NCI-H2227 (cell line): ENCODE measurements at regions not wholly inside any gene's neighbourhood (a gene's known extent, or its start where the extent isn't known, plus 50 kb on each side); places are given as distances from the start of the nearest gene placed in this dataset.
"Not testable (repeated sequence)": the region's sequence is repeated elsewhere in the genome, so short reads cannot be mapped to it uniquely, and the experiment has no call there.

Experiments used
- DNase-seq: peaks from one replicate; lab custom pipeline; 2025; ENCODE audit not compliant: unreplicated experiment; lab: John Stamatoyannopoulos, UW

DNA sequence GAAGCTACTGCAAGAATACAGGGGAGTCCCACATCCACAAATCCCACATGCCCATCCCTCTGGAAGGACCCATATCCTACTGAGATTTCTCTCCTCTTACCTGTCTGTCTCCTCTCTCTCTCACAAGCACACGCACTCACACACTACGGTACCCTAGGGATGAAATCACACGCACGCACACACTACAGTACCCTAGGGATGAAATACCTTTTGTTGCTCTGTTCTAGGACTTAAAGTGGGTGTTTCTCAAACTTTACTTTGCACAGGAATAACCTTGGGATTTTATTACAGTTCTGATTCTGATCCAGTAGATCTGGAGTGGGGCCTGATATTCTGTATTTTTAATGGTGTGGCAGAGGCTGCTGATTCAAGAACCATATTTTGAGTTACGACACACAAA is 622.2 kb upstream of the ZNF385D start:
- no peak for DNase-seq

DNA sequence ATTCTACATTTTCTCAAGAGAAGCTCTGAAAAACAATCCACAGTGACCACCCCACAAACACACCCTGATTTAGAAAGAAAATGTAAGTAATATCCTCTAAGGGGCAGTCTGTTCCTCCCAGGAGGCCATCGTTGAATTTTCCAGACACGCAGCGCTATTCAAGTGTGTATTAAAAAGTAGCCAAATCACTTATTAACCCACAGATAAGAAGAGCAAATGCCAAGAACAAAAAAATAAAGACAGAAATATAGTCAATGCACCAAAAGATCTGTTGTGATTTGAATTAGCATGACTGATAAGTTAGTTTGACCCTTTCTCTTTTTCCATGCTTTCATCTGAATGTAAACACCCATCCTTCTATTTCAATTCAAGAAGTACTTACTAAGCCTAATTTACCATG is 622.8 kb upstream of the ZNF385D start:
- DNase-seq = no peak

DNA sequence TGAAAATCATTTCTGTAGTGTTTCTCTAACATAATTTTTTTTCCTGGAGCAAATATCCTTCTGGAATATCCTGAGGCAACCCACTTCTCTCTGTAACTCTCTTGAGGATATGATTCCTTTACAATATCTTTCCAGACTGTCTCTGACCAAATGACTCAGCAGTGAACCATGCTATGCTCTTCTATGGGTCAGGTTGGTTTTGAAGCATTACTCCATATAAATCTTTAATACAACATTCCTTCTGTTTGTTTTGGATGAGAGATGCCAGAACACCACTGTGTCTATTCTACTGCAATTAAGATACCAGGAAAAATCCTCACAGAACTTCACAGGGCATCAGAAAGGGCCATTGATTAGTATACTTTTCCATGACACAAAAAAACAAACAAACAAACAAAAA is 626.4 kb upstream of the ZNF385D start:
- no peak for DNase-seq

DNA sequence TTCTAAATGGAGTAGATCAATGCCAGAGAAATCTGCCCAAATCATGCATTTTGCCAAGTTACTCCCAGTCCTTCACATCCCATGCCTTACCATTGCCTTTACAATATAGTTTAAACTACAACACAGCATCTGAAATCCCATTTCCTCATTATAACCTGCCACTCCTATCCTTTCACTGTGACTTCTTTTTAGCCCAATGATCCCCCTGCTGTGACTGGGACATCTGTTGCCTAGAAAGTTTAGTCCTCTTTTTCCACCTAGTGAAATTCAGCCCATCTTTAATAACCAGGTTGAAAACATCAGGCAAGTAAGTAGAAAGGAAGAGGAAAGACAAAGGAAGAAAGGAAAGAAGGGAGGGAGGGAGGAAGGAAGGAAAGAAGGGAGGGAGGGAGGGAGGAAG is 627.9 kb upstream of the ZNF385D start:
- no peak for DNase-seq

DNA sequence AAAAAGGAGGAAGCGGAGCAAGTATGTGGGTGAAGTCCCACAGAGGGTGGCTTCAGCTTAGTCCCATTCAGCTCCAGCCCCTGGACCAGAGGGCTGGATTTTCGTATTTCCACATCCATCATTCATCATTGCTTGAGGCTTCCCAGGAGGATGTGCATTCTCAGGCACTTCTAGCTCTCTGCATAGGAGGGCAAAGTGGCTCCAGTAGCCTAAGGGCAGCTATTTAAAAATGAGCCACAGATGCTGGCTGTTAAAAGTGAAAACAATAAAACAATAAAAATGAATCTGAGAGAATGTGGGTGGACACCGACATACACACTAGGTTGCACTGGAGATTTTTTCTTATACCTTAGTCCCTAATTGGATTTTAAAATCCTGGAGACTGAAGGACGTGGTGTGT is 629.2 kb upstream of the ZNF385D start:
- DNase-seq = no peak

DNA sequence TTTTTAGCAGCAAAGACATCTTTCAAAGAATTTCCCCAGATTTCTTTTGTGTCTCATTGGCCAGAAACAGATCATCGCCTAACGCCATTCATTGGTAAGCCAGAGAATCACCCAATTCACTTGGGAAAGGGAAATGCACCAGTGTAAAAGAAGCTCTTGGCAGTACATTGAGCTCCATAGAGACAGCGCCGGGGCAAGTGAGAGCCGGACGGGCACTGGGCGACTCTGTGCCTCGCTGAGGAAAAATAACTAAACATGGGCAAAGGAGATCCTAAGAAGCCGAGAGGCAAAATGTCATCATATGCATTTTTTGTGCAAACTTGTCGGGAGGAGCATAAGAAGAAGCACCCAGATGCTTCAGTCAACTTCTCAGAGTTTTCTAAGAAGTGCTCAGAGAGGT is 630.6 kb upstream of the ZNF385D start:
- not testable (repeated sequence) for DNase-seq

DNA sequence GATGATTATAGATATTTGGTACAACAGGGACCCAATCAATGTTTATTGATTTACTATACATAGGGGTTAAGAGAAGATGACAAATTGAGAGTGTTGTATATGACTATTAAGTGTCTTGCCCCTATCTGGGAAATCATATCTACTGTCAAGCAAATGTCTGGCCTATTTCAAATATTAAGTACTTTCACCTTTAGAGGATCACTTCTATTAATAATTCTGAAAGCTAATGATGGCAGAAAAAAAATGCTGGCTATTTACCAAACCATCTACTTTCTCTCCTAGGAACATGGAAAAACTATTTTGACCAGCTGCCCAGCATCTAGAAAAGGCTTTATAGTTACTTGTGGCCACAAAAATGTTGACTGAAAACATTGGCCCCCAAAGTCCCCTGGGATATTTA is 632.3 kb upstream of the ZNF385D start:
- no peak for DNase-seq

DNA sequence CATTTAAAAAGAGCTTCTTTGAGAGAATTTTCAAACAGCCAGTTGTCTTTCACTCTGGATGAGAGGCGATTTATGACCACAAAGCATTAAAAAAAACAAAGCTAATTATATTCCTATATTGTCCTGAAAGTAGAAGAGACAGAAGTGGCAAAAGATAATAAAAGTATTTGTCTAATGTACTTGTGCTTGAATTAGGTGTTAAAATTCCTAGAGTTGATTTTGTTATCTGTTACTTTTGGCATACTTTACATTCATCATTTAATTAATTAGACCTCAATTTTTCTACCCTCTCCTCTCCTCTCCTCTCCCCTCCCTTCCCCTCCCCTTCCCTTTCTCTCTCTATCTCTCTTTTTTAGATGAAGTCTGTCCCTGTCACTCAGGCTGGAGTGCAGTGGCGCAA is 635.1 kb upstream of the ZNF385D start:
- no peak for DNase-seq

DNA sequence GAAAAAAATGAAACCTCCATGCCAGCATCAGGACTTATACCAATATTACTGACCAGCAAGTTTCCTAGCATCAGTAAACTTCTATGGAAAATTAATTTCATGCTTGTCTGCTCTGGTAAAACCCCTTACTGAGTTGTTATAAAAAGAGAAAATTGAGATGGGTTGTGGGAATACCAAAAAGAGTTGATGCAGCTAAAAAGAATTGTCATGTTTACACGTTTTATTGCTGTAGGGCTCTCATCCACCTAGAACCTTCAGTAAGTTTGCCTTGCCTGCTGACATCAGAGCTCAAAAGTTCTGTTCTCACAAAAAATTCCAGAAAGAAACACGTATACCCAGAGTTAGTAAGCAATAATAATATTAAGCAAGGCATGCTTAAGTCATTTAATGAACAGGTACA is 641.3 kb upstream of the ZNF385D start:
- no peak for DNase-seq

DNA sequence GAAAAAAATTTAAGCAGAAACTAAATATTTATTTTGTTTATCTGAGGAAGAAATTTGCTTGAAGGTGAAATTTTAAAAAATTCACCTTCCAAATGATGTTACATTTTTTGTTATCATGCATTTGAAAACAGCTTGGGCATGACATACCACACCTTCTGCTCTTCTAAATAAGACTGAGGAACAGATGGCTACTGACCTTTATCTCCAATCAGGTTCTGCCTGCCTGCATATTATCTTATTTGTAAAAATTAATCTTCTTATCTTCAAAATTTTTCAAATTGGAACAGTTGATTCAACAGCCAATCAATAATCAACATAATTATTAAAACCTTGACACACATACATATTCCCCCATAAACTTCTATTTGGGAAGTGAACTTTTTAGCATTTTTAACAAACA is 641.8 kb upstream of the ZNF385D start:
- DNase-seq = no peak

DNA sequence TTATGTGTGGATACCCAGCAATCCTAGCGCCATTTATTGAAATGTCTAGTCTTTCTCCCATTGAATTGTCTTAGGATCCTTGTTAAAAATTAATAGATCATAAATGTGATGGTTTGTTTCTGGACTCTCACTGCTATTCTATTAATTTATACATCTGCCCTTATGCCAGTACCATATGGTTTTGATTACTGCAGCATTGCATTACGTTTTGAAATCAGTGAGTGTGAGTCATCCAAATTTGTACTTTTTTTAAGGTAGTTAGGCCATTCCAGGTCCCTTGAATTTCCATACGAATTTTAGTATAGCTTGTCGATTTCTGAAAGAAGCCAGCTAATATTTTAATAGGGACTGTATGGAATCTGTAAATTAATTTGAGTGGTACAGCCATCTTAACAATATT is 648.6 kb upstream of the ZNF385D start:
- no peak for DNase-seq

DNA sequence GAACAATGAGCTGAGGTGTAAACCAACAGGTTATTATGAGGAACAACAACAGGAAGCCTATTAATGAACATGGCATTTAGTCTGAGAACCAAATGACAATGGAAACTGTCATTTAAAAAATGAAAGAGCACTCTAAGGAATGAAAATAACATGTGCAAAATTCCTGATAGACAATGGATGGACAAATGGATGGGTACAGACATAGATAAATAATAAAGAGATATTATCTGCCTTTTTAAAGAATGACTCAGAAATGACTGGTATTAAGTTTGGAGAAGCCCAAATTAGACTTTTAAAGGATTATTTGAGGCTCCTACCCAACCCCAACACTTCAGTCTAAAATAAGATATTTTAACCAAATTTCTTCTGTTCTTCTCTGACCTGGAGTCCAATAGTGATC is 650.5 kb upstream of the ZNF385D start:
- DNase-seq = no peak

DNA sequence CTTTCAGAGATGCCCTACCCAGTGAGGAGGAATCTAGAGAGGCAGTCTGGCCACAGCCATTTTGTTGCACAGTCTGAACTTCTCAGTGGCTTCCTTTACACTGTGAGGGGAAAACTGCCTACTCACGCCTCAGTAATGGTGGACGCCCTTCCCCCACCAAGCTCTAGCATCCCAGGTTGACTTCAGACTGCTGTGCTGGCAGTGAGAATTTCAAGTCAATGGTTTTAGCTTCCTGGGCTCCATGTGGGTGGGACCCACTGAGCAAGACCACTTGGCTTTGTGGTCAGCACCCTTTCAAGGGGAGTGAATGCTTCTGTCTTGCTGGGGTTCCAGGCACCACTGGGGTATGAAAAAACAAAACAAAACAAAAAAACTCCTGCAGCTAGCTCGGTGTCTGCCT is 663.2 kb upstream of the ZNF385D start:
- DNase-seq = no peak

DNA sequence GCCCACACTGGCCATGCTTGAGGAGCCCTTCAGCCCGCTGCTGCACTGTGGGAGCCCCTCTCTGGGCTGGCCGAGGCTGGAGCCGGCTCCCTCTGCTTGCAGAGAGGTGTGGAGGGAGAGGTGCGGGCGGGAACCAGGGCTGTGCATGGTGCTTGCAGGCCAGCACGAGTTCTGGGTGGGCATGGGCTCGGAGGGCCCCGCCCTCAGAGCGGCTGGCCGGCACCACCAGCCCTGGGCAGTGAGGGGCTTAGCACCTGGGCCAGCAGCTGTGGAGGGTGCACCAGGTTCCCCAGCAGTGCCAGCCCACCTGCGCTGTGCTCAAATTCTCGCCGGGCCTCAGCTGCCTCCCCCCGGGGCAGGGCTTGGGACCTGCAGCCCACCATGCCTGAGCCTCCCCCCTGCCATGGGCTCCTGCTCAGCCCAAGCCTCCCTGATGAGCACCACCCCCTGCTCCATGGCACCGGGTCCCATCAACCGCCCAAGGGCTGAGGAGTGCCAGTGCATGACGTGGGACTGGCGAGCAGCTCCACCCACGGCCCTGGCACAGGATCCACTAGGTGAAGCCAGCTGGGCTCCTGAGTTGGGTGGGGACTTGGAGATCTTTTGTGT is 665.9 kb upstream of the ZNF385D start:
- not testable (repeated sequence) for DNase-seq

DNA sequence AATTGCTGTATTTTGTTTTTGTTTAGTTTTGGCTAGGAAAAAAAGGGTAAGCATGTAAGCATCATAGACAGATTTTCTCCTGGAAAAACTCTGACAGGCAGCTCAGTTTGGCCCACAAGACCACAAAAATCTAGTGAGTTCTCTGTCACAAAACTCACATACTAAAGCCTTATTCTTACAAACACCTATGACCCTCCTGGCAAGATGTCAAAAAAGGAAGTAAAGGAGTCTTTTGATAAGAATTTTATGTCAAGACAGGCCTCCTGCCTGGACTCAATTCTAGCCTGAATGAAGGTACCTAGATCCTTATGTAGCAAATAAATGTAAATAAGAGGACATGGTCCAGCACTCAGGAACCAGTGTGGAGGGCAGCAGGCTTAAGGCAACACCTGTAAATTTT is 668.3 kb upstream of the ZNF385D start:
- DNase-seq = no peak

DNA sequence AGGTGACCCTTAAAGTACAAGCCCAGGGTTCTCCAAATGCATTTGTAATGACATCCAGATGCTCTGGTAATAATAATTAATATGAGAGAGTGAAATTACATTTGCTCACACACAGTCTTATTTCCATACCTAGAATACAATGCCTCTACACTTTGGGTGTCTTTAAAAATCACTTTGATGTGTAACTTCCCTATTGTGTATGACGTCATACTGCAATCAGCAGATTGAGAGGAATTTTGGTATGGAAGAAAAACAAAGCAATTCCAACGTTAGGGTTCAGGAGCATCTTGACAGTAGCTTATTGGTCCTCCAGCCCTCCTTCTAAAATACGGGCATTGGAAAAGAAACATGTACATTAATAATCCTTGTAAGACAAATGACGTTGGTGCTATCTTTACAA is 670.6 kb upstream of the ZNF385D start:
- DNase-seq = no peak

DNA sequence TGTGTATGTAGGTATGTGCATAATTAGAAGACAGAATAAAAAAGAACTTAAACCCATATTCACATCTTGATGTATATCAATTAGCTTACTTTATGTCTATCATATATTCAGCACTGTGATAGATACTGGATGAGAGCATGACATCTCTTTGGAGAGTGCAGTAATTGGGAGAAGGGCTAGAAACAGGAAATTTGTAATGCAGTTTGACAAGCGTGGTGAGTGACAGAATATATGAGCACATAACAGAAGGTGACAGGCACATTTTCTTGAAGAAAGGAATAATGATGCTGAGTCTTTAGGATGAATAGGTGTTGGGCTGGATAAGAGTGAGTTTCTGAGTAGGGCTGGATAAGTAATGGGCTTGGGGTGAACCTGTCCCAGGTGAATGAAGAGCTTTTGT is 680.3 kb upstream of the ZNF385D start:
- no peak for DNase-seq

DNA sequence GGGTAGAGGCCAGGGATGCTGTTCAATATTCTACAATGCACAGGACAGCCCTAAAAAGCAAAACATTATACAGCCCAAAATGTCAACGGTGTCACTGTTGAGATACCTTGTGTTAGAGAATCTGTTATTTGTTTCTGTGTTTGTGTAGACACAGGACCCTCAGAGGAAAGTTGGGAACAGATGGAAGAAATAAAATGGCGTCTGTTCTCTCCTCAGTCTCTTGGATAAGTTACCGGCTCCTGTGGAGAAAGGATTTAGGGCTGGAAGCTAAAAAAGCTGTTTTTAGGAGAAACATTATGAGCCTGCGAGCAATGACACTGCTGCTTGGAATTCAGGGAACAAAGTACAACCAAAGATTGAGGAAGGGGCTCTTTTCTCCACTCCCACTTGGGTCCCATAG is 688.6 kb upstream of the ZNF385D start:
- no peak for DNase-seq

DNA sequence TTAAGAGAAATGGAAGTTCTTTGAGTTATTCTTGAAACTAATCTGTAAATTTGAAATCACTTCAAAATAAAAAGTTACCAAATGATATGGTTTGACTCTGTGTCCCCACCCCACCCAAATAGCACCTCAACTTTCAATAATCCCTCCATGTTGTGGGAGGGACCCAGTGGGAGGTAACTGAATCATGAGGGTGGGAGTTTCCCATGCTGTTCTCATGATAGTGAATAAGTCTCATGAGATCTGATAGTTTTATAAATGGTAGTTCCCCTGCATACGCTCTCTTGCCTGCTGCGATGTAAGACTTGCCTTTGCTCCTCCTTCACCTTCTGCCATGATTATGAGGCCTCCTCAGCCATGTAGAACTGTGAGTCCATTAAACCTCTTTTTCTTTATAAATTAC is 690.7 kb upstream of the ZNF385D start:
- no peak for DNase-seq

DNA sequence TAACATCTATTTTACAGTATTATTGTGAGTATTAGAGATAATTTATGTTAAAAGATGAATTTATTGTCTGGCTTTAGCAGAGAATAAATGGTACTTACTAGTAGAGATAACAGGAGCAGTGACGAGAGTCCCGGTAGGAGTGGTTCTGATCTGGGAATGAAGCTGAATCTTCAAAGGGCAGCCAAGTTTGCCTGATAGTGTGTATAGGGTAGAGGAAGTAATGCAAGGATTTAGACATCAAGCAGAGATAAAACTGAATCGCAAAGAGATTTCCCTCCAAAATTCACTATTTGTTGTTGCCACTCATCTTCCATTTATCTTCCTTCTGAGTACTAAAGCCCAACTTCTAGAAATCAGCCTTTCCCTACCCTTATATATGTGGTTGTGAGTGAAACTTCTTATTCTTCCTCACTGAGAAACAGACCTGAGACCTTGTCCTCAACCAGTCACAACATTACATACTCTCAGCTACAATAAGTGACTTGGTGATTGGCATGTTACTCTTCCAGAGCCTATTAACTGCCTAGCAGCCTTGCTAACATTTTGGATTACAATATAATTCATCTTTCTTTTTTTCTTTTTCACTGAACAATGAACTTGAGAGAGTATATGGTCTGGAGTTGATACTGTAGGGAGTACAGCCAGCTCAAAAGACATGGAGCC is 692.7 kb upstream of the ZNF385D start:
- no peak for DNase-seq

DNA sequence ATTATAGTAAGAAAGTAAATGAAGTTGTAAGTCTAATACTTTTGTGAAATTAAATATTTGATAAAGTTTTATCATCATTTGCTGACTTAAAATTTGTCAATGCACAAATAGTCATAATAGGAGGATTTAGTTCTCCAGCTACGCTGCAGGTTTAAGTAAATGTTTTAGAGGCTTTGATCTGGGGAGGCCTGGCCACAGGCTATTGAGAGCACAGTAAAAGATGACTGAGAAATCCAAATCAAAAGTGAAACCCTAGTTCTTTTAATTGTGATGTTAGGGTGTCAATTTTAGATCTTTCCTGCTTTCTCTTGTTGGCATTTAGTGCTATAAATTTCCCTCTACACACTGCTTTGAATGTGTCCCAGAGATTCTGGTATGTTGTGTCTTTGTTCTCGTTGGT is 694.3 kb upstream of the ZNF385D start:
- DNase-seq = not testable (repeated sequence)

DNA sequence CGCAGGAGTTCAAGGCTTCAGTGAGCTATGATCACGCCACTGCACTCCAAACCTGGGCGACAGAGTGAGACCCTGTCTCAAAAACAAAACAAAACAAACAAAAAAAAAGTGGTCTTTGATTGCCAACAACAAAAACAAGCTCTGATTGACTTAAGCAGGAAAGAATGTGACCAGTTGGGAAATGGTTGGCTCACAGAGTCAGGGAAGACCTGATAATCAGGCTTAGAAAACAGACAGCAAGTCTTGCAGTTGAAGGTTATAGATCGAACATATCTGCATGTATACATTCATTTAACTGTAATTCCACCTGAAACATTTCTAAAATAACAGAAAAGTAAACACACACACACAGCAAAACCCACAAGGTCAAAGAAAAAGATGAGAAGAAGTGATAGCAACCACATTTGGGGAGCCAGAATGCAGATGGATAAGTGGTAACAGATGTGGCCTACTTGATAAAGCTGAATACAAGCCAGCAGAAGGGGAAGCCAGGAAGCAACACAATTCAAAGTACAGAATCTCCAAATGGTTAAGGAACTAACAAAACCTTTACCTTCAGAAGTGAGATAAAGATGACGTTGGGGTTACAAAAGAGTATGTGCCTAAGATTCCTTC is 699.9 kb upstream of the ZNF385D start:
- no peak for DNase-seq

DNA sequence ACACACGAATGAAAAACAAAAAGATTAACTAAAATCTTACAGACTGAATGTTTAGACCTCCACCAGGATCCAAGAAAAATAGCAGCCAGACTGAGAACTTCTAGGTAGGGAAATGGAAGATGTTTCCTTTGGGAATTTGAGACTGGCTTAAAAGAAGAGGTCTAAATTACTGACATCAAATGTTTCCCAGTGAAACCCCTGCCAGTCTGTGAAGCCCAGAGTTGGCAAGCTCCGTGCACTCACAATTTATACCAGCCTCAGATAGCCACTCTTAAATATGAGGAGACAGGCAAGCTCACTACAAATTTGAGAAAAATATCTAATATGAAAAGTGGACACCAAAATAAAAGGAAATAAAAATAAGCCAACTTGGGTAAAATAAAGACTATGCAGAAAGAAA is 700.5 kb upstream of the ZNF385D start:
- no peak for DNase-seq
